Body of pancreas (tissue), 4 donors: ENCODE measurements at regions not wholly inside any gene's neighbourhood (a gene's known extent, or its start where the extent isn't known, plus 50 kb on each side); places are given as distances from the start of the nearest gene placed in this dataset.

Source experiments
- CTCF ChIP-seq, 7 experiments: fragments of 450-650 bp in 4 of 7; fragments of 200-600 bp in 3 of 7; sonication (generic) in 3 of 7; IDR thresholded peaks; one replicate each; pipeline ENCODE4 v1.5.1; 2016 to 2019; ENCODE audit warnings: antibody characterized with exemption in 7 of 7
- POLR2A ChIP-seq, 3 donors: fragments of 450-650 bp; IDR thresholded peaks; one replicate each; pipeline ENCODE4 v1.6.1; 2016; ENCODE audit warnings: antibody characterized with exemption in 3 of 3, mild to moderate bottlenecking in 2 of 3

DNA sequence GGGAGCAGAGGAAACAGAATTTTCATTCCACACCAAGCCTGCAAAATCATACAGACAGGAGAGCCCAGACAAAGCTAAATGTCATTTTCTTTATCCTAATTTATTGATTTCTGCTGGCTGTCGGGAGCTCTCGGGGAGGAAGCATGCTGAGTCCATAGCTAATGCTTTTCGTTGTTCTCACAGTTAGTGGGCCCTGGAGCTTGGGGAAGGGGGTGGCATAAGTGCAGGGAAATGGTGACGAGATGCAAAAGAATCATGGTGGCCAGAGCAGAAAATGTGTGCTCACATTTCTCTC is 202.4 kb downstream of the TOMM20 start:
- TF ChIP-seq CTCF (IDR thresholded peaks at IDR 0.05) (no peak), POLR2A (IDR thresholded peaks at IDR 0.05) (no peak)
